RWPE2 (cell line): ENCODE measurements at regions not wholly inside any gene's neighbourhood (a gene's known extent, or its start where the extent isn't known, plus 50 kb on each side); places are given as distances from the start of the nearest gene placed in this dataset.

ENCODE experiments used
- ATAC-seq: fragments of 200-7000 bp; cut with Tn5 transposase; 3 replicates; pipeline ENCODE4 v1.9.1; 2021; ENCODE audit warnings: low read depth
- DNase-seq: peaks from one replicate; pipeline ENCODE4 v3.0.0-alpha.2; 2020; ENCODE audit warnings: low spot score
- H3K27ac ChIP-seq: fragments of 450-650 bp; 2 replicates; pipeline ENCODE4 v1.5.1; 2017; ENCODE audit warnings: mild to moderate bottlenecking; ENCODE audit not compliant: poor library complexity, severe bottlenecking
- H3K27me3 ChIP-seq: fragments of 250-450 bp; sonication (Bioruptor Pico); 2 replicates; pipeline ENCODE4 v1.5.1; 2021; ENCODE audit warnings: mild to moderate bottlenecking, moderate library complexity; ENCODE audit not compliant: insufficient read depth, poor library complexity, severe bottlenecking
- H3K36me3 ChIP-seq: fragments of 250-450 bp; sonication (Bioruptor Pico); 2 replicates; pipeline ENCODE4 v1.5.1; 2020; ENCODE audit warnings: low read depth, mild to moderate bottlenecking, moderate library complexity
- H3K4me1 ChIP-seq: fragments of 250-450 bp; sonication (Bioruptor Pico); 2 replicates; pipeline ENCODE4 v1.5.1; 2021; ENCODE audit warnings: mild to moderate bottlenecking, moderate library complexity; ENCODE audit not compliant: insufficient read depth, poor library complexity, severe bottlenecking
- H3K4me3 ChIP-seq: fragments of 250-450 bp; sonication (Bioruptor Pico); 2 replicates; pipeline ENCODE4 v1.5.1; 2021; ENCODE audit warnings: mild to moderate bottlenecking, moderate library complexity; ENCODE audit not compliant: severe bottlenecking
- H3K9me3 ChIP-seq: fragments of 250-450 bp; sonication (Bioruptor Pico); 2 replicates; pipeline ENCODE4 v1.5.1; 2021; ENCODE audit warnings: mild to moderate bottlenecking, moderate library complexity; ENCODE audit not compliant: severe bottlenecking
- TF ChIP-seq, protein P1 (sequence below): fragments of 450-650 bp; IDR thresholded peaks from one replicate; pipeline ENCODE4 v1.5.1; 2017; ENCODE audit warnings: mild to moderate bottlenecking, moderate library complexity; ENCODE audit not compliant: poor library complexity, severe bottlenecking

DNA sequence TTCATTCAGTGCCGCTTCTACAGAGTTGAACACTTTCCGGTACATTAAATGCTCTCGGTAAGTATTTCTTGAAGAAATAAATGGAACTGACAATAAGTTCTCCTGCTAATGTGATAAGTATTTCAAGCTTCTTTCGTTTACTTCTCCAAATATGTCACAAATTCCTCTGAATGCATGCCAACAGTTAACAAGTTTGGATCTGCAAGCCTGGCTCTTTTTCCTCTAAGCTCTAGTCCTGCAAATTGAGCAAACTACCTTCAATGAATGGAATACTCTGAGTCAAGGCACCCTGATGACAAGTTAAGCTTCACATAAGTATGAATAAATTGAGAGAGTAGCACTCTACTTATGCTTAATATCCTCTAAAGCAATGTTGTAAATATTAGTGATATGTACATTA is 403.6 kb downstream of the PDGFC start:
- H3K27me3 ChIP-seq: no peaks in the 10 kb centered on the region
- H3K36me3 ChIP-seq: no peaks in the 10 kb centered on the region
- peak overlapping the region; percentile 26 for H3K27ac ChIP-seq
- H3K9me3 ChIP-seq: no peaks in the 10 kb centered on the region
- no peak overlapping the region for H3K4me3 ChIP-seq
- ATAC-seq (peak; percentile 72), DNase-seq (no peak)
- TF ChIP-seq, protein P1, sequence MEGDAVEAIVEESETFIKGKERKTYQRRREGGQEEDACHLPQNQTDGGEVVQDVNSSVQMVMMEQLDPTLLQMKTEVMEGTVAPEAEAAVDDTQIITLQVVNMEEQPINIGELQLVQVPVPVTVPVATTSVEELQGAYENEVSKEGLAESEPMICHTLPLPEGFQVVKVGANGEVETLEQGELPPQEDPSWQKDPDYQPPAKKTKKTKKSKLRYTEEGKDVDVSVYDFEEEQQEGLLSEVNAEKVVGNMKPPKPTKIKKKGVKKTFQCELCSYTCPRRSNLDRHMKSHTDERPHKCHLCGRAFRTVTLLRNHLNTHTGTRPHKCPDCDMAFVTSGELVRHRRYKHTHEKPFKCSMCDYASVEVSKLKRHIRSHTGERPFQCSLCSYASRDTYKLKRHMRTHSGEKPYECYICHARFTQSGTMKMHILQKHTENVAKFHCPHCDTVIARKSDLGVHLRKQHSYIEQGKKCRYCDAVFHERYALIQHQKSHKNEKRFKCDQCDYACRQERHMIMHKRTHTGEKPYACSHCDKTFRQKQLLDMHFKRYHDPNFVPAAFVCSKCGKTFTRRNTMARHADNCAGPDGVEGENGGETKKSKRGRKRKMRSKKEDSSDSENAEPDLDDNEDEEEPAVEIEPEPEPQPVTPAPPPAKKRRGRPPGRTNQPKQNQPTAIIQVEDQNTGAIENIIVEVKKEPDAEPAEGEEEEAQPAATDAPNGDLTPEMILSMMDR: no peak
- peaks cover 9% of the 10 kb centered on the region for H3K4me1 ChIP-seq

DNA sequence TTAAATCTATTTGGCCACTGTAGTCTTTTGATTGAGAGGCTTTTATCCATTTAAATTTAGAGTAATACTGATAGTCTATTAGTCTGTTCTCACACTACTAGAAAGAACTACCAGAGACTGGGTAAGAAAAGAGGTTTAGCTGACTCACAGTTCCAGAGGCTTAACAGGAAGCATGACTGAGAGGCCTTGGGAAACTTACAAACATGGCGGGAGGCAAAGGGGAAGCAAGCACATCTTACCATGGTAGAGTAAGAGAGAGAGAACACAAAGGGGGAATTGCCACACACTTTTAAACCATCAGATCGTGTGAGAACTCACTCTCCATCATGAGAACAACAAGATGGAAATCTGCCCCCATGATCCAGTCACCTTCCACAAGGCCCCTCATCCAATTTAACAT is 410.9 kb downstream of the PDGFC start:
- TF ChIP-seq, protein P1: no peak
- Histone ChIP-seq H3K27ac (no peak overlapping the region), H3K36me3 (no peaks in the 10 kb centered on the region), H3K9me3 (no peaks in the 10 kb centered on the region), H3K4me3 (no peak overlapping the region), H3K4me1 (peaks cover 5% of the 10 kb centered on the region), H3K27me3 (no peaks in the 10 kb centered on the region)
- DNase-seq (no peak), ATAC-seq (no peak)

DNA sequence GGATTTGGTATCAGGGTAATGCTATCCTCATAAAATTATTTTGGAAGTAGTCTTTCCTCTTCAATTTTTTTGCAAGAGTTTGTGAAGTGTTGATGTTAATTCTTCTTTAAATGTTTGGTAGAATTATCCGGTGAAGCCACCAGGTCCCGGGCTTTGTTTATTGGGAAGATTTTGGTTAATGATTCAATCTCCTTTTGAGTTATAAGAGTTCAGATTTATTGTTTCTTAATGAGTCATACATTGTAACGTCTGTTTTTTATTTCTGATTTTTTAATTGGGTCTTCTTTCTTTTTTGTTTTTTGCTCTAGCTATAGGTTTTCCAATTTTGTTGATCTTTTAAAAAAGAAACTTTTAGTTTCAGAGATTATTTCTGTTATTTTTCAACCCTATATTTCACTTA is 412.3 kb downstream of the PDGFC start:
- no peak for DNase-seq
- TF ChIP-seq, protein P1: no peak
- Histone ChIP-seq H3K27ac (no peak overlapping the region), H3K36me3 (no peaks in the 10 kb centered on the region), H3K4me3 (no peak overlapping the region), H3K27me3 (no peaks in the 10 kb centered on the region), H3K9me3 (no peaks in the 10 kb centered on the region), H3K4me1 (peaks cover 5% of the 10 kb centered on the region)
- no peak for ATAC-seq

DNA sequence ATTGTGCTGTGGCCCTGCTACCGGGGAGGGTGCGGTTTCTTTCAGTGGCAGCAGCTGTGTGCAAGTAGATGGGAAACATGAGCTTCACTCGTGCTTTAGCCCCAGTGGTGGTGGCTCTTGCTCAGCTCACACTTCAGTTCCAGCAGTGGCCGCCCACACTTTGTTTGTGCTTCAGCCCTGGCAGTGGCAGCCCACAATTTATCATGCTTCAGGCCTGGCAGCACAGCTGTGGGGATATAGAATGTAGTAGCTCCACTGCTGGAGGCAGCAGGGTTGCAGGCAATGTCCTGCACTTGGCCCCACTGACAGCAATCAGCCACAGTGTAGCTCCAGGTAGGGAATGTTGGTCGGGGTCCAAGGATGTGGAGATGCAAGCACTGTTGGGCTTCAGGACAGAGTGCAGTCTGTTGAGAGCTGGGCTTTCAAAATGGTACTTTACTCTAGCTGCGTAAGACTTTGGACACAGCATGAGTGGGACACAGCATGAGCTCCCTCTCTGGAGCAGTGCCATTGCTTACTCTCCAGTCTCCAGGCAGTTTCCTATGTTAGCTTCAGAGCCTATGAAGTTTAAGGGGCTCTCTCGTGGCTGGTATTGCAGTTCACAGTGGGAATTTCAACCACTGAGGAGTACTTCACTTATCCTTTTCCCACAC is 413.1 kb downstream of the PDGFC start:
- TF ChIP-seq, protein P1: no peak
- ATAC-seq (no peak), DNase-seq (no peak)
- H3K4me1 ChIP-seq: peaks cover 5% of the 10 kb centered on the region
- H3K4me3 ChIP-seq: no peak overlapping the region
- no peaks in the 10 kb centered on the region for H3K9me3 ChIP-seq
- H3K36me3 ChIP-seq: no peaks in the 10 kb centered on the region
- H3K27ac ChIP-seq: no peak overlapping the region
- H3K27me3 ChIP-seq: no peaks in the 10 kb centered on the region

DNA sequence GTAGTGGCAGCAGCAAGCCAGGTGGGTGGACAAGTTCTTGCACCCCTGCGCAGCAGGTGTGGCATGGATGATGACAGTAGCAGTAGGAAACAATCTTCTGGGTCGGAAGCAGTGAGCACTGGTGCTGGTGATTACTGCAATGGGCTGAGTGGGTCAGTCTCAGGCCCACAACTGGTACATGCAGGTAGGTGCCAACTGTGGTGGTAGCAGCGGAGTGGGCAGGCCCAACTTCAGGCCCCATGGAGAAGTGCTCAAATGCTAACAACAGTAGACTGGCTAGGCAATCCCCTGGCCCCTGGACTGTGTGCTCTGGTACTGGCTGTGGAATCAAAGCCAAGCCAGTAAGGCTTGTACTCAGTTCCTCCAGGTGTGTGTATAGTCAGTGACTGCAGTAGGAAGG is 413.7 kb downstream of the PDGFC start:
- H3K27ac ChIP-seq: no peak overlapping the region
- no peaks in the 10 kb centered on the region for H3K36me3 ChIP-seq
- H3K27me3 ChIP-seq: no peaks in the 10 kb centered on the region
- ATAC-seq: no peak
- H3K9me3 ChIP-seq: no peaks in the 10 kb centered on the region
- no peak for DNase-seq
- no peak overlapping the region for H3K4me3 ChIP-seq
- TF ChIP-seq, protein P1: no peak
- H3K4me1 ChIP-seq: peaks cover 5% of the 10 kb centered on the region
